ENCODE measurements at regions not wholly inside any gene's neighbourhood (a gene's known extent, or its start where the extent isn't known, plus 50 kb on each side); places are given as distances from the start of the nearest gene placed in this dataset.

- TF ChIP-seq NANOG (IDR thresholded peaks at IDR 0.05; ENCODE audit: insufficient read depth, low read depth, low read length, poor library complexity, severe bottlenecking) (no peak), ASH2L (IDR thresholded peaks at IDR 0.05; ENCODE audit: low read length) (no peak)
Observed at GRCh38 chr20:12203399-12203798, 285.7 kb downstream of the BTBD3 start (continued).

Measured in H1 (cell line).